MM.1S (cell line): ENCODE measurements at regions not wholly inside any gene's neighbourhood (a gene's known extent, or its start where the extent isn't known, plus 50 kb on each side); places are given as distances from the start of the nearest gene placed in this dataset.

Source experiments
- DNase-seq: peaks from one replicate; pipeline ENCODE4 v3.0.0-alpha.2; 2015
- H2AFZ ChIP-seq: fragments of 300-600 bp; sonication (generic); 2 replicates; pipeline ENCODE4 v1.6.0; 2016; ENCODE audit warnings: antibody characterized with exemption, low read length
- H3F3A ChIP-seq: fragments of 300-600 bp; sonication (generic); 2 replicates; pipeline ENCODE4 v1.6.1; 2016; ENCODE audit warnings: mild to moderate bottlenecking, antibody characterized with exemption, low read length, moderate library complexity, mixed read lengths; ENCODE audit not compliant: insufficient read depth
- H3K27ac ChIP-seq: fragments of 300-600 bp; sonication (generic); 2 replicates; pipeline ENCODE4 v1.5.1; 2016; ENCODE audit warnings: mild to moderate bottlenecking, low read length
- H3K27me3 ChIP-seq: fragments of 300-600 bp; sonication (generic); replicated peaks from 2 replicates; pipeline ENCODE4 v1.6.0; 2016; ENCODE audit warnings: low read length; ENCODE audit not compliant: insufficient read depth
- H3K36me3 ChIP-seq: fragments of 300-600 bp; sonication (generic); replicated peaks from 2 replicates; pipeline ENCODE4 v1.6.1; 2016; ENCODE audit warnings: mild to moderate bottlenecking, low read length, mixed read lengths; ENCODE audit not compliant: insufficient read depth
- H3K4me1 ChIP-seq: fragments of 300-600 bp; sonication (generic); 2 replicates; pipeline ENCODE4 v1.6.1; 2016; ENCODE audit warnings: low read length, mixed read lengths
- H3K4me2 ChIP-seq: fragments of 300-600 bp; sonication (generic); 2 replicates; pipeline ENCODE4 v1.6.0; 2016; ENCODE audit warnings: low read depth, low read length
- H3K4me3 ChIP-seq: fragments of 300-600 bp; sonication (generic); 2 replicates; pipeline ENCODE4 v1.5.1; 2016; ENCODE audit warnings: low read length, mixed read lengths
- H3K79me2 ChIP-seq: fragments of 300-600 bp; sonication (generic); 2 replicates; pipeline ENCODE4 v1.6.1; 2016; ENCODE audit warnings: mixed run types, low read length, mixed read lengths
- H3K9ac ChIP-seq: fragments of 300-600 bp; sonication (generic); 2 replicates; pipeline ENCODE4 v1.6.1; 2016; ENCODE audit warnings: low read length, mixed read lengths
- H3K9me2 ChIP-seq: fragments of 300-600 bp; sonication (generic); replicated peaks from 2 replicates; pipeline ENCODE4 v1.6.1; 2016; ENCODE audit warnings: mild to moderate bottlenecking, low read length, mixed read lengths; ENCODE audit not compliant: insufficient read depth
- H3K9me3 ChIP-seq: fragments of 300-600 bp; sonication (generic); replicated peaks from 2 replicates; pipeline ENCODE4 v1.6.1; 2016; ENCODE audit warnings: mild to moderate bottlenecking, low read length, mixed read lengths; ENCODE audit not compliant: insufficient read depth
- H4K20me1 ChIP-seq: fragments of 300-600 bp; sonication (generic); 2 replicates; pipeline ENCODE4 v1.6.1; 2016; ENCODE audit warnings: mild to moderate bottlenecking, low read length, moderate library complexity, mixed read lengths; ENCODE audit not compliant: insufficient read depth
- CTCF ChIP-seq: fragments of 300-600 bp; sonication (generic); IDR thresholded peaks from 2 replicates; pipeline ENCODE4 v1.5.1; 2016; ENCODE audit warnings: antibody characterized with exemption, low read length, mixed read lengths
- EZH2 ChIP-seq: fragments of 300-600 bp; sonication (generic); optimal IDR thresholded peaks from 2 replicates; pipeline ENCODE3; 2017; ENCODE audit warnings: low read depth, mild to moderate bottlenecking, antibody characterized with exemption, low read length, mixed read lengths
- EZH2phosphoT487 ChIP-seq: fragments of 300-600 bp; sonication (generic); IDR thresholded peaks from 2 replicates; pipeline ENCODE4 v1.6.1; 2018; ENCODE audit warnings: antibody characterized with exemption, low read length

DNA sequence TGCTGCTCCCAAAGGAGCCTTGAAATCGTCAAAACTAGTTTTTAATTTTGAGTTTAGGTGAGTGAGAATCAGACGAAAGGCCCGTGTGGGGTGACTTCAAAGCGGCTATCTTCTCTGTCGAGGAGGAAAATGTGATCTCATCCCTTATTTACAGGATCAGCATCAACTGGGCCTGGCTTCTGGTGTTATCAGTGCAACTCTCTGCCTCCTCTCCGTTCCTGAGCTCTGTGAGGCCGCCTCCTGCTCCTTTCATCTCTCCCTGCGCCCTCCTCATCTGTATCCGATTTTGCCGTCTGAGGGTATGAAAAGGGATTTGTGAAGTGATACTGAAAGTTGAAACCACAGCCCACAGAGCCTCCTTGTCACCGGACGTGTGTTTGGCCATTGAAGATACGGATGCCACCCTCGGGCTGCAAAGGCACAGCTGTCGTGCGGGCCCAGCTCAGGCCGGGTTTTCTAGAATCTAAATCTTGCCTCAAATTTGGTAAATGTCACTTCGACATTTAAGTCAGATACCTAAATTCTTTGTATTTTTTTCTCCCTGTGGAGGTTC, 408.7 kb upstream of the ADARB2 start:
- no peak overlapping the region for H3K9ac ChIP-seq
- no peak overlapping the region for H2AFZ ChIP-seq
- peak; percentile 74 for DNase-seq

DNA sequence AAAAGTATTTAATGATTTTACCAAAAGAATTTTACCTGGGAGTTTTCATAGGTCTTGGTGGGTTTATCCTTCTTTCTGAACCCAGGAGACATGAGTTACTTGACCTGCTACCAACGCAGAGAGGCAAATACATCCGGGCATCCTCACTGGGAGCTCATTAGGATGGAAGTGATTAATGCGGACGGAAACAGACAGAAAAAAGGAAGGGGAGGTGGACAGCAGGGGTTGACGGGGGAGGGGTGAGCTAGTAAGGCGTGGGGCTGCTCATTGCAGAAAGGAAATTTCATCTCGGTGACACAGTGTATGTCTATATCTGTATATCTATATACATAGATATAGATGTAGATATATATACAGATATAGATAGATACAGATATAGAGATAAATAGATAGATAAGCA, 408.2 kb upstream of the ADARB2 start:
- no peaks in the 10 kb centered on the region for H3K36me3 ChIP-seq
- H3K4me3 ChIP-seq, result no peak overlapping the region
- no peak overlapping the region for H2AFZ ChIP-seq
- no peak for DNase-seq
- no peak overlapping the region for H3K9ac ChIP-seq
- TF ChIP-seq EZH2phosphoT487 (no peak), CTCF (no peak), EZH2 (no peak)
- no peaks in the 10 kb centered on the region for H4K20me1 ChIP-seq
- H3F3A ChIP-seq, result no peaks in the 10 kb centered on the region
- no peaks in the 10 kb centered on the region for H3K9me3 ChIP-seq
- H3K4me2 ChIP-seq, result no peak overlapping the region
- no peak overlapping the region for H3K27ac ChIP-seq
- H3K9me2 ChIP-seq, result no peaks in the 10 kb centered on the region
- H3K4me1 ChIP-seq, result 0 out of 2 replicates have a peak, but pooled peaks cover 3% of the 10 kb centered on the region
- no peaks in the 10 kb centered on the region for H3K27me3 ChIP-seq
- no peaks in the 10 kb centered on the region for H3K79me2 ChIP-seq

More for the DNA sequence above, 408.7 kb upstream of the ADARB2 start:
- Histone ChIP-seq H4K20me1 (no peaks in the 10 kb centered on the region), H3K4me2 (no peak overlapping the region), H3K9me3 (no peaks in the 10 kb centered on the region), H3K36me3 (no peaks in the 10 kb centered on the region), H3K4me1 (0 out of 2 replicates have a peak, but pooled peaks cover 3% of the 10 kb centered on the region), H3F3A (no peaks in the 10 kb centered on the region), H3K4me3 (no peak overlapping the region), H3K27me3 (no peaks in the 10 kb centered on the region), H3K9me2 (no peaks in the 10 kb centered on the region), H3K27ac (no peak overlapping the region), H3K79me2 (no peaks in the 10 kb centered on the region)
- no peak for TF ChIP-seq EZH2phosphoT487
- no peak for TF ChIP-seq EZH2
- TF ChIP-seq CTCF, result no peak

DNA sequence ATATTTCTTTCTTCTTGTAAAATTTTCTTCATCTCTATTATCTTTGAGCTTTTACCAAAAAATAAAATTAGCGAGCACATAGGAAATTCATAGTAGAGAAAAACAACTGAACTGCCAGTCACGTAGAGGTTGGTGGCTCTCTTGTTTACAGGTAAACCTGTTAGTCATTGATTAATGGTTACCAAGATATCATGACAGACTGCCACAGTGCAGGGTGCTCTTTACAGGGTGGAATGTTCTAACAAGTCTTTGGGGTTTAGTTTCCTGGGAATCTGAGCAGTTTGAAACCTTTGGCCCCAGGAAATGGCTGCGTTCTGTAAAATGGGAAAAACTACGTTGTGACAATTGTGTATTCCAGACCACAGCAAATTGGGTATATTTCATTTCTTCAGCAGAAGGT, 407.3 kb upstream of the ADARB2 start:
- no peaks in the 10 kb centered on the region for H3K36me3 ChIP-seq
- no peak overlapping the region for H3K27ac ChIP-seq

More for the DNA sequence above, 407.3 kb upstream of the ADARB2 start:
- Histone ChIP-seq H3K9ac (no peak overlapping the region), H3F3A (no peaks in the 10 kb centered on the region), H4K20me1 (no peaks in the 10 kb centered on the region), H3K9me3 (no peaks in the 10 kb centered on the region), H3K4me1 (0 out of 2 replicates have a peak, but pooled peaks cover 3% of the 10 kb centered on the region), H3K4me2 (no peak overlapping the region), H3K4me3 (no peak overlapping the region), H3K27me3 (no peaks in the 10 kb centered on the region), H2AFZ (no peak overlapping the region), H3K79me2 (no peaks in the 10 kb centered on the region), H3K9me2 (no peaks in the 10 kb centered on the region)
- no peak for TF ChIP-seq CTCF
- TF ChIP-seq EZH2phosphoT487, result no peak
- no peak for TF ChIP-seq EZH2
- DNase-seq, result no peak
